Right lobe of liver (tissue), 4 donors: ENCODE measurements at regions not wholly inside any gene's neighbourhood (a gene's known extent, or its start where the extent isn't known, plus 50 kb on each side); places are given as distances from the start of the nearest gene placed in this dataset.

Experiments used
- POLR2A ChIP-seq: fragments of 450-650 bp; IDR thresholded peaks from one replicate; pipeline ENCODE4 v1.6.1; 2017; ENCODE audit warnings: antibody characterized with exemption, mild to moderate bottlenecking
- TF ChIP-seq, protein P1 (sequence below), 4 donors: fragments of 200-600 bp in 3 of 4; fragments of 450-650 bp in 1 of 4; IDR thresholded peaks; one replicate each; pipeline versions ENCODE4 v1.5.1 to v1.8.0; 2016 to 2022; ENCODE audit warnings: antibody characterized with exemption in 4 of 4, mild to moderate bottlenecking in 2 of 4
- donor health status: DM: no; HTN: no; CAD: no.
- donor health status: DM: no; HTN: no; CAD: no.
- donor health status: DM: no; HTN: yes; CAD: no.

DNA sequence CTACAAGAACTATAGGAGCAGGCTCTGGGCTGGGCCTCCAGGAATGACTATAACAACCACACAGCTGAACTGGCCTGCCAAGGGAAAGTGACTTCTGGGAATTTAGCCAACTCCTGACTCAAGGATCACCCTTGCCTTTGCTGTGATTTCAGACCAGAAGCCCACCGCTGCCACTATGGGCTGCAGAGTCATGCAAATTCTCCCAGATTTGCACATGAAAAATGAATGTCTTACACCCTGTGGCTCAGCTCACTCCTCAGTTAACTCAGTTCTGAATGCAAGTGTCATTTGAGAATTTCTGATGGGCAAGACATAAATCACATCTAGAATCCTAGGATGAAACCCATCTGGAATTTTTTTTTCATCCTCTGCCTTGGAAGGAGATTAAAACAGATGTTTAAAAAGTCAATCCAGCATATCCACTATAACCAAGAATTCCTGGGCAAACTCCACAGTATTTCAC is 186.5 kb upstream of the BET1 start:
- TF ChIP-seq, protein P1, sequence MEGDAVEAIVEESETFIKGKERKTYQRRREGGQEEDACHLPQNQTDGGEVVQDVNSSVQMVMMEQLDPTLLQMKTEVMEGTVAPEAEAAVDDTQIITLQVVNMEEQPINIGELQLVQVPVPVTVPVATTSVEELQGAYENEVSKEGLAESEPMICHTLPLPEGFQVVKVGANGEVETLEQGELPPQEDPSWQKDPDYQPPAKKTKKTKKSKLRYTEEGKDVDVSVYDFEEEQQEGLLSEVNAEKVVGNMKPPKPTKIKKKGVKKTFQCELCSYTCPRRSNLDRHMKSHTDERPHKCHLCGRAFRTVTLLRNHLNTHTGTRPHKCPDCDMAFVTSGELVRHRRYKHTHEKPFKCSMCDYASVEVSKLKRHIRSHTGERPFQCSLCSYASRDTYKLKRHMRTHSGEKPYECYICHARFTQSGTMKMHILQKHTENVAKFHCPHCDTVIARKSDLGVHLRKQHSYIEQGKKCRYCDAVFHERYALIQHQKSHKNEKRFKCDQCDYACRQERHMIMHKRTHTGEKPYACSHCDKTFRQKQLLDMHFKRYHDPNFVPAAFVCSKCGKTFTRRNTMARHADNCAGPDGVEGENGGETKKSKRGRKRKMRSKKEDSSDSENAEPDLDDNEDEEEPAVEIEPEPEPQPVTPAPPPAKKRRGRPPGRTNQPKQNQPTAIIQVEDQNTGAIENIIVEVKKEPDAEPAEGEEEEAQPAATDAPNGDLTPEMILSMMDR (IDR thresholded peaks at IDR 0.05), result no peak
- no peak for TF ChIP-seq POLR2A
